ENCODE measurements at regions not wholly inside any gene's neighbourhood (a gene's known extent, or its start where the extent isn't known, plus 50 kb on each side); places are given as distances from the start of the nearest gene placed in this dataset.

DNA sequence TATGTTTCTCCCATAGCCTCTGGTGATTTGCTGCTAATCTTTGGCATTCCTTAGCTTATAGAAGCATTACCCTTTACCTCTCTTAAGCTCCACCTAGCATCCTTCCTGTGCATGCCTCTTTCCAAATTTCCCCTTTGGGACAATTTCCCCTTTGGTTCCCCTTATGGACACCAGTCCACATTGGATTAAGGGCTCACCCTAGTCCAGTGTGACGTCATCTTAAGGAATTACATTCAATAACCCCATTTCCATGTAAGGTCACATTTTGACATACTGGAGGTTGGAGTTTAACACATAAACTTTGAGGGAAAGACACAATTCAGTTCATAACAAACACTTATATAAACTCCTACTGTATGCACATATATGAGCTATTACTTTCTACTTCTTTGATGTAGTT, 916.6 kb downstream of the SLC4A3 start:
- 50% methylated on average over 1 of the region's 1 CpG for WGBS
- Histone ChIP-seq H3K23ac (ENCODE audit: low read length in 2 of 2) (no peak overlapping the region), H2AFZ (ENCODE audit: low read depth, low read length) (no peak overlapping the region), H3K27me3 (ENCODE audit: control insufficient read depth in 1 of 2, insufficient read depth in 1 of 2, low read length in 2 of 2) (no peaks in the 10 kb centered on the region), H3K14ac (ENCODE audit: low read length in 2 of 2) (no peak overlapping the region), H3K9me3 (ENCODE audit: control insufficient read depth, low read length) (peaks cover 14% of the 10 kb centered on the region), H2BK5ac (ENCODE audit: low read depth, low read length, poor library complexity, severe bottlenecking) (no peak overlapping the region), H3K9ac (ENCODE audit: low read length) (no peak overlapping the region), H4K91ac (ENCODE audit: low read length) (no peak overlapping the region), H3K4me2 (ENCODE audit: low read length, poor library complexity, severe bottlenecking) (no peak overlapping the region), H3K4me1 (ENCODE audit: control insufficient read depth, insufficient read depth, low read depth, low read length) (no peaks in the 10 kb centered on the region), H2BK12ac (ENCODE audit: low read length in 2 of 2) (no peak overlapping the region), H4K8ac (ENCODE audit: low read length) (no peak overlapping the region), H3K79me1 (replicated peaks; ENCODE audit: low read length, poor library complexity, severe bottlenecking) (no peaks in the 10 kb centered on the region), H2AK5ac (ENCODE audit: low read length, severe bottlenecking) (no peak overlapping the region), H2BK120ac (ENCODE audit: low read depth, low read length) (no peak overlapping the region), H3K36me3 (ENCODE audit: control insufficient read depth in 1 of 2, insufficient read depth in 2 of 2, low read depth in 1 of 2, low read length in 2 of 2) (no peaks in the 10 kb centered on the region), H2BK15ac (ENCODE audit: low read depth, poor library complexity, severe bottlenecking) (no peak overlapping the region), H3K18ac (ENCODE audit: low read depth in 1 of 2, low read length in 2 of 2) (no peak overlapping the region), H3K4ac (ENCODE audit: low read depth in 1 of 2, low read length in 2 of 2) (no peak overlapping the region), H3K4me3 (ENCODE audit: insufficient read depth in 1 of 2, low read depth in 1 of 2, low read length in 2 of 2) (no peak overlapping the region), H3K27ac (ENCODE audit: low read length, poor library complexity, severe bottlenecking) (no peak overlapping the region)
- DNase-seq: no peak

DNA sequence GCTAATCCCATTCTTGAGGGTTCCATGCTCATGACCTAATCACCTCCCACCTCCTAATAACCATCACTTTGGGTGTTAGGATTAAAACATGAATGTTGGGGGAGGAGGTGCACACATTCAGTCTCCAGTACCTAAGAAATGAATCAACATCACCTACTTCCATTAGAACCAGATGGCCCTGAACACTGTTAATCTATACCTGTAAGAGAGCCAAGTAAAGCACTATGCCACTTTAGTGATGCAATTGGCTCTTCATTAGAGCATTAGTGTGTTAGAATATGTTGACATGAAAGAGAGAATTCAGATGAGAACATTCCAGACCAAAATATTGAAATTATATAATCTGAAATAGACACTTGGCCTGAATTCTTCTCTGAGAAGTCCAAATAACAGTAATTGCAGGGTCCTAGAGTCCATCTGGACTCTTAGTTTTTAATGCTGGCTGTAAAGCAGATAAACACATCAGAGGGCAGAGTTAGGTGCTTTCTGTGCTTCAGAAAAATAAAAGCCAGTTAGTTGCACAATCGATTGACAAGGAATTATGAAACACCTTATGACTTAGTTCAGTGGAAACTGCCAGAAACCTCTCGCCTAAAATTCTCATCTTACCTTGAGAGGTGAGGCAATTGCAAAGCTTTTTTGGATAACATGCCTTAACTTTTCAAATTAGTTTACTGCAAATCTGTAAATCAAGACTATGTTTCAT, 923.7 kb downstream of the SLC4A3 start:
- Histone ChIP-seq H3K9ac (ENCODE audit: low read length) (no peak overlapping the region), H4K8ac (ENCODE audit: low read length) (no peak overlapping the region), H3K18ac (ENCODE audit: low read depth in 1 of 2, low read length in 2 of 2) (no peak overlapping the region), H4K91ac (ENCODE audit: low read length) (no peak overlapping the region), H3K36me3 (ENCODE audit: control insufficient read depth in 1 of 2, insufficient read depth in 2 of 2, low read depth in 1 of 2, low read length in 2 of 2) (no peaks in the 10 kb centered on the region), H2AK5ac (ENCODE audit: low read length, severe bottlenecking) (no peak overlapping the region), H2BK12ac (ENCODE audit: low read length in 2 of 2) (no peak overlapping the region), H3K79me1 (replicated peaks; ENCODE audit: low read length, poor library complexity, severe bottlenecking) (no peaks in the 10 kb centered on the region), H2BK5ac (ENCODE audit: low read depth, low read length, poor library complexity, severe bottlenecking) (no peak overlapping the region), H3K23ac (ENCODE audit: low read length in 2 of 2) (no peak overlapping the region), H3K27me3 (ENCODE audit: control insufficient read depth in 1 of 2, insufficient read depth in 1 of 2, low read length in 2 of 2) (no peaks in the 10 kb centered on the region), H3K4me3 (ENCODE audit: insufficient read depth in 1 of 2, low read depth in 1 of 2, low read length in 2 of 2) (no peak overlapping the region), H3K14ac (ENCODE audit: low read length in 2 of 2) (no peak overlapping the region), H3K4me1 (ENCODE audit: control insufficient read depth, insufficient read depth, low read depth, low read length) (no peaks in the 10 kb centered on the region), H2BK120ac (ENCODE audit: low read depth, low read length) (no peak overlapping the region), H3K4me2 (ENCODE audit: low read length, poor library complexity, severe bottlenecking) (no peak overlapping the region), H2AFZ (ENCODE audit: low read depth, low read length) (no peak overlapping the region), H3K27ac (ENCODE audit: low read length, poor library complexity, severe bottlenecking) (no peak overlapping the region), H2BK15ac (ENCODE audit: low read depth, poor library complexity, severe bottlenecking) (no peak overlapping the region), H3K9me3 (ENCODE audit: control insufficient read depth, low read length) (no peaks in the 10 kb centered on the region), H3K4ac (ENCODE audit: low read depth in 1 of 2, low read length in 2 of 2) (no peak overlapping the region)
- DNase-seq: no peak
- whole genome bisulfite sequencing: 85% methylated on average over 2 of the region's 2 CpGs

DNA sequence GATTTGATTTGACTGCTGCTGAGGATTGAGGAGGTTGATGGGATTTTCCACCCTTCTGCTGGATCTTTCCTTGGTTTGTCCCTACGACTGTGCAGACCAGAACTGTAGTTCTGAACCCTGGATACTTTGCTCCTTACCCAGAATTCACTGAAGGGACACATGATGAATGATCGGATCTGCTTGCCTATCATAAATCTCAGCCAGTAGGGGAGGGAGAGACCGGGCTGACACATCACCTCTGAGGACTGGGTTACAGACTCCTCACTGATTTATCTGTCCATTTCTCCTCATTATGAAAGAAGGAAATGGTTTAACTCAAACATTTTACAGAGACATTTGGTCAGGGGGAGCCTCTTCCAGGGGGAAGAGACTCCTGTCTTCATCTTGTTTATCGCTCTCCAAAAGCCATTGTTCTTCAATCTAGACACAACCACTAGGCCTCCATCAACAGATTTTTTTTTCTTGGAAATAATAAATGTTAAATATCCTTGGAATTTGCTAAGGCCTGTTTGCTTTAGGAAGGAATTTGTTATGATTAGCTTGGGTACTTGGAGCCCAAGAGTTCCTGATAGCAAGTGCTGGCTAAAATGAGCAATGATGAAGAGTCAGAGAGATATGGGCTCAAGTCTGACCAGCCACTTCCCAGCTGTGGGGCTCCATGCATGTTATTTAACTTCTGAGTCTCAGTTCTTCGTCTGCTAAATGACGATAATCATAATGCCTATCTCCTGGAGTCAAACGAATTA, 925.5 kb downstream of the SLC4A3 start:
- H2BK12ac ChIP-seq (ENCODE audit: low read length in 2 of 2): peak overlapping the region in 1 of 2 experiments; percentile 51
- no peaks in the 10 kb centered on the region for H3K27me3 ChIP-seq (ENCODE audit: control insufficient read depth in 1 of 2, insufficient read depth in 1 of 2, low read length in 2 of 2)
- WGBS: 25% methylated on average over 5 of the region's 7 CpGs
- H2AK5ac ChIP-seq (ENCODE audit: low read length, severe bottlenecking): no peak overlapping the region
- H3K79me1 ChIP-seq (replicated peaks; ENCODE audit: low read length, poor library complexity, severe bottlenecking): no peaks in the 10 kb centered on the region
- H2BK120ac ChIP-seq (ENCODE audit: low read depth, low read length): no peak overlapping the region
- peak overlapping the region; percentile 50 for H3K18ac ChIP-seq (ENCODE audit: low read depth in 1 of 2, low read length in 2 of 2)
- no peaks in the 10 kb centered on the region for H3K9me3 ChIP-seq (ENCODE audit: control insufficient read depth, low read length)
- H3K4ac ChIP-seq (ENCODE audit: low read depth in 1 of 2, low read length in 2 of 2): no peak overlapping the region
- H2BK15ac ChIP-seq (ENCODE audit: low read depth, poor library complexity, severe bottlenecking): no peak overlapping the region
- H3K27ac ChIP-seq (ENCODE audit: low read length, poor library complexity, severe bottlenecking): no peak overlapping the region
- no peaks in the 10 kb centered on the region for H3K36me3 ChIP-seq (ENCODE audit: control insufficient read depth in 1 of 2, insufficient read depth in 2 of 2, low read depth in 1 of 2, low read length in 2 of 2)
- H3K4me3 ChIP-seq (ENCODE audit: insufficient read depth in 1 of 2, low read depth in 1 of 2, low read length in 2 of 2): no peak overlapping the region
- no peak overlapping the region for H2BK5ac ChIP-seq (ENCODE audit: low read depth, low read length, poor library complexity, severe bottlenecking)
- no peak overlapping the region for H3K9ac ChIP-seq (ENCODE audit: low read length)
- H4K91ac ChIP-seq (ENCODE audit: low read length): no peak overlapping the region
- DNase-seq: peak; percentile 40
- peaks cover 2% of the 10 kb centered on the region for H3K4me1 ChIP-seq (ENCODE audit: control insufficient read depth, insufficient read depth, low read depth, low read length)
- H3K14ac ChIP-seq (ENCODE audit: low read length in 2 of 2): no peak overlapping the region
- no peak overlapping the region for H2AFZ ChIP-seq (ENCODE audit: low read depth, low read length)
- H3K23ac ChIP-seq (ENCODE audit: low read length in 2 of 2): no peak overlapping the region
- no peak overlapping the region for H4K8ac ChIP-seq (ENCODE audit: low read length)
- H3K4me2 ChIP-seq (ENCODE audit: low read length, poor library complexity, severe bottlenecking): no peak overlapping the region

DNA sequence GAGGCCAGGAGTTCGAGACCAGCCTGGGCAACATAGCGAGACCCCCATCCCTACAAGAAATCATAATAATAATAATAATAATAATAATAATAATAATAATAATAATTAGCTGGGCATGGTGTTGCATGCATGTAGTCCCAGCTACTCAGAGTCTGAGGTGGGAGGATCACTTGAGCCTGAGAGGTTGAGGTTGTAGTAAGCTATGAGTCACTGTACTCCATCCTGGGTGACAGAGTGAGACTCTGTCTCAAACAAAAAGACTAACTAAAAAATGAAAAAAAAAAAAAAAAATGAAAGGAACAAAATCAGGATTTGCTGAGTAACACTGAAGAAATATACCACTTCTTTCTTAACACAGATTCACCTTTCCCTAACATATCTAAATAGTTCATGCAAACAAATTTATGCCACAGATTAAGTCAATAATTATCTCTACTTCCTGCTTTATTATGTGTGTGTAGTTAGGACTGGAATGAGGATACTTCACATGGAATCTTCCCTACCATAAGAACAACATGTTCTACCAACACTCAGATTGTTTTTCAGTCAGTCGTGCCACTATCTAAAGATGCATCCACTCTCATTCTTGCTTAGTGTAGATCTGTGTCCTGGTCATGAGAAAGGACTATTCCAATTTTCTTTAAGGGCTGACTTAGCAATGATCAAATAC, 928.7 kb downstream of the SLC4A3 start:
- no peak overlapping the region for H3K4me2 ChIP-seq (ENCODE audit: low read length, poor library complexity, severe bottlenecking)
- no peak overlapping the region for H3K14ac ChIP-seq (ENCODE audit: low read length in 2 of 2)
- WGBS: no CpG with 5 or more reads among the region's 3 CpGs
- no peak overlapping the region for H4K91ac ChIP-seq (ENCODE audit: low read length)
- H3K4me1 ChIP-seq (ENCODE audit: control insufficient read depth, insufficient read depth, low read depth, low read length): peaks cover 2% of the 10 kb centered on the region
- no peaks in the 10 kb centered on the region for H3K9me3 ChIP-seq (ENCODE audit: control insufficient read depth, low read length)
- H3K36me3 ChIP-seq (ENCODE audit: control insufficient read depth in 1 of 2, insufficient read depth in 2 of 2, low read depth in 1 of 2, low read length in 2 of 2): no peaks in the 10 kb centered on the region
- no peak overlapping the region for H2BK120ac ChIP-seq (ENCODE audit: low read depth, low read length)
- no peak overlapping the region for H2BK12ac ChIP-seq (ENCODE audit: low read length in 2 of 2)
- H3K79me1 ChIP-seq (replicated peaks; ENCODE audit: low read length, poor library complexity, severe bottlenecking): no peaks in the 10 kb centered on the region
- no peak overlapping the region for H3K23ac ChIP-seq (ENCODE audit: low read length in 2 of 2)
- H2BK15ac ChIP-seq (ENCODE audit: low read depth, poor library complexity, severe bottlenecking): no peak overlapping the region
- H3K27me3 ChIP-seq (ENCODE audit: control insufficient read depth in 1 of 2, insufficient read depth in 1 of 2, low read length in 2 of 2): no peaks in the 10 kb centered on the region
- no peak overlapping the region for H2AK5ac ChIP-seq (ENCODE audit: low read length, severe bottlenecking)
- peak; percentile 47 for DNase-seq
- H4K8ac ChIP-seq (ENCODE audit: low read length): no peak overlapping the region
- peak overlapping the region; percentile 11 for H3K27ac ChIP-seq (ENCODE audit: low read length, poor library complexity, severe bottlenecking)
- H2AFZ ChIP-seq (ENCODE audit: low read depth, low read length): no peak overlapping the region
- H3K4me3 ChIP-seq (ENCODE audit: insufficient read depth in 1 of 2, low read depth in 1 of 2, low read length in 2 of 2): no peak overlapping the region
- no peak overlapping the region for H3K18ac ChIP-seq (ENCODE audit: low read depth in 1 of 2, low read length in 2 of 2)
- H2BK5ac ChIP-seq (ENCODE audit: low read depth, low read length, poor library complexity, severe bottlenecking): peak overlapping the region; percentile 24
- H3K9ac ChIP-seq (ENCODE audit: low read length): no peak overlapping the region
- no peak overlapping the region for H3K4ac ChIP-seq (ENCODE audit: low read depth in 1 of 2, low read length in 2 of 2)

Data from mesenchymal stem cell (in vitro differentiated cells and primary cell).